PFSK-1 (cell line): ENCODE measurements at regions not wholly inside any gene's neighbourhood (a gene's known extent, or its start where the extent isn't known, plus 50 kb on each side); places are given as distances from the start of the nearest gene placed in this dataset.

Source experiments
- POLR2AphosphoS5 ChIP-seq: IDR thresholded peaks from 2 replicates; pipeline ENCODE4 v1.6.1; 2012; ENCODE audit warnings: low read depth, mild to moderate bottlenecking, control low read depth, low read length, moderate library complexity
- REST ChIP-seq, 2 experiments: IDR thresholded peaks; 2 replicates each; pipeline versions ENCODE4 v1.6.1 to v1.8.0; 2011 to 2012; ENCODE audit warnings: low read depth in 2 of 2, low read length in 2 of 2, control low read depth in 1 of 2, inconsistent platforms in 1 of 2, mild to moderate bottlenecking in 1 of 2, moderate library complexity in 1 of 2; ENCODE audit not compliant: insufficient read depth in 1 of 2

- TF ChIP-seq POLR2AphosphoS5 (no peak), REST (IDR thresholded peaks at IDR 0.05; ENCODE audit: insufficient read depth in 1 of 2, low read depth in 2 of 2, low read length in 2 of 2) (no peak)
Observed at GRCh38 chr10:124302951-124303505, 115.7 kb downstream of the OAT start.
